ENCODE measurements at regions not wholly inside any gene's neighbourhood (a gene's known extent, or its start where the extent isn't known, plus 50 kb on each side); places are given as distances from the start of the nearest gene placed in this dataset.

DNA sequence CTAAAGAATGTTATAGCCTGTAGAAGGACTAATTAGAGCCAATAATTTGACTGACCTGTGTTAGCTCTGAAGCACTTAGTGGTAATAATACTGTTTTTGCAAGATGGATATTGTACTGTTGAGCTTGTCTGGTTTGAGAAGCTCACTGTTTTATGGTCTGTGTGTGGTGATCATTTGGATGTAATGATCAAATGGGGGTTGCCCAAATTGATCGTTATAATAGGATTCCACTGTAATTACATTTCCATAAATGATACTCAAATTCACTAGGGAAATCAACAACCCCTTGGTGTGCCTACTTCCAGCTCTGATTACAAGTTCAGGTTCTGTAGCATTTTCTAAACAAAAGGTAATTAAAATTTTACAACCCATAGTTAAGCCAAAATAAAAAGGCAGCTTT lies 971.4 kb downstream of the TTLL7 start:
- Mint-ChIP-seq H3K27me3 (no peaks in the 10 kb centered on the region), H3K9me3 (peaks cover 9% of the 10 kb centered on the region), H3K4me3 (no peak overlapping the region), H3K36me3 (ENCODE audit: low read depth) (no peaks in the 10 kb centered on the region), H3K4me1 (ENCODE audit: low read depth) (no peaks in the 10 kb centered on the region), H3K27ac (no peak overlapping the region)

DNA sequence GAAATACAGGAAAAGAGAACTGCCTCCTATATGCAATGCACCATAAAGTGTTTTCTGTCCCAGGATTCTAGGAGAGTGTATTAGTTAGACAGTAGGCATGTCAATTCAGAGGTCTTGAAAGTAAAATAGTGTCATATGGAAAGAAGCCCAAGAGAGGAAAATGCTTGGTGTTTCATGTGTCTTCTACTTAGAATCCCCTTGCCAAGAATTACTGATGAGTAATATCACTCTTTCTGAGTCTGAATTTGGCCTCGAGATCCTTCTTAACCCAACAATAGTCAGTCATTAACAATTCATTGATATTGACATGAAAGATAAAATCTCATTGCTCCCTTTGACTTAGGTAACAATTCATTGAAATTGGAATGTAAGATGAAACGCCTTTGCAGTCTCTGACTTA lies 972.2 kb downstream of the TTLL7 start:
- peaks cover 9% of the 10 kb centered on the region for H3K9me3 Mint-ChIP-seq
- H3K27me3 Mint-ChIP-seq, result no peaks in the 10 kb centered on the region
- H3K27ac Mint-ChIP-seq, result no peak overlapping the region
- no peak overlapping the region for H3K4me3 Mint-ChIP-seq
- H3K4me1 Mint-ChIP-seq (ENCODE audit: low read depth), result no peaks in the 10 kb centered on the region
- H3K36me3 Mint-ChIP-seq (ENCODE audit: low read depth), result no peaks in the 10 kb centered on the region

DNA sequence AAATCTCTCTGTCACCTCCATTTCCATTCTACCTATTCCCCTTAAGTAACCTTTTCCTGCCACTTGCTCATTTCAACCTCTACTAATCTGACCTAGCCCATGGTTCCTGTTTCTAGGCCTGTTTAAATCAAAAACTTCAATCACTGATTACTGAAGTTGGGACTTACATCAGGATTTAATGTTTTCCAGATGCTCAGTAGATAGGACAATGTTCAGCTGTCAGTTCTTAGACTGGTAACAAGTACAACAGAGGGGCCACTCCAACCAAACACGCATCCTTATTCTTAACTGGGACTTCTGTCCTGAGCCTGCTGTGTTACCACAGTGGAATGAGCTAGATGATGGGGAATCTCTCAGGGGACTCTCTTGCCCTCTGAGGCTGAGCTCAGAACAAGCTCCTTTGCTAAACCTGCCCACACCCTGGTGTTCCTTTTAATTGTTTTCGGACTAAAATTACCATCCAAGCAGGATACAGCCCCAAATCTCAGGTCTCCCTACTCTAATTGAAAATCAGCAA lies 974.6 kb downstream of the TTLL7 start:
- Mint-ChIP-seq H3K9me3 (peaks cover 11% of the 10 kb centered on the region), H3K27me3 (no peaks in the 10 kb centered on the region), H3K27ac (no peak overlapping the region), H3K4me1 (ENCODE audit: low read depth) (no peaks in the 10 kb centered on the region), H3K4me3 (no peak overlapping the region), H3K36me3 (ENCODE audit: low read depth) (no peaks in the 10 kb centered on the region)

DNA sequence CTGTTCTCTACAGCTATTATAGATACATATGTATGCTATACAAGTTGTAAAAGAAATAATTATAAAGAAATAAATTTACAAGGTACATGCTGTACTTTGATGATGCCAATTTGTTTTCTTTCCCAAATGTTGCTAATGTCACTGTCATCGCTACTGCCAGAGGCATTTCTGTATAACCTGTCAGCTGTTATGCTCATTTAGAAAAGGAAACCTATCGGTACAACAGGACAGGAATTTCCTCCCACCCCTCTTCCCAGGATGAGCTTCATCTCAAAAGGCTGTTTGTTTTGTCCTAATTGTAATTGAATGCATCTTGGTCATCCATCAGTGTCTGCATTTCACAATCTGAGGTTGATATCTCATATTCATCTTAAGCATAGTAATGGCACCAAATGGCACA lies 975.7 kb downstream of the TTLL7 start:
- peaks cover 11% of the 10 kb centered on the region for H3K9me3 Mint-ChIP-seq
- H3K27ac Mint-ChIP-seq, result no peak overlapping the region
- no peaks in the 10 kb centered on the region for H3K36me3 Mint-ChIP-seq (ENCODE audit: low read depth)
- no peak overlapping the region for H3K4me3 Mint-ChIP-seq
- H3K27me3 Mint-ChIP-seq, result no peaks in the 10 kb centered on the region
- no peaks in the 10 kb centered on the region for H3K4me1 Mint-ChIP-seq (ENCODE audit: low read depth)

DNA sequence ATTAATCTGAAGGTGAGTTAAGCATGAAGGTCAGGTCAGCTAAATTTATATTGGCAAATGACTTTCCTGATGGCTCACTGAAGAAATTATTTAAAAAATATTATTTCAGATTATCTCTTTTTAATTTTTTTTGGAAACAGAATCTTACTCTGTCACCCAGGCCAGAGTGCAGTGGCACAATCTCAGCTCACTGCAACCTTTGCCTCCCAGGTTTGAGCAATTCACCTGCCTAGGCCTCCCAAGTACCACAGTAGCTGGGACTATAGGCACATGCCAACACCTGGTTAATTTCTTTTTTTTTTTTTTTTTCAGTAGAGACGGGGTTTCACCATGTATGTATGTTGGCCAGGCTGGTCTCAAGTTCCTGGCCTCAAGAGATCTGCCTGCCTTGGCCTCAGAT lies 976.7 kb downstream of the TTLL7 start:
- H3K4me1 Mint-ChIP-seq (ENCODE audit: low read depth), result no peaks in the 10 kb centered on the region
- no peaks in the 10 kb centered on the region for H3K36me3 Mint-ChIP-seq (ENCODE audit: low read depth)
- H3K9me3 Mint-ChIP-seq, result peaks cover 11% of the 10 kb centered on the region
- H3K27ac Mint-ChIP-seq, result no peak overlapping the region
- no peaks in the 10 kb centered on the region for H3K27me3 Mint-ChIP-seq
- no peak overlapping the region for H3K4me3 Mint-ChIP-seq

DNA sequence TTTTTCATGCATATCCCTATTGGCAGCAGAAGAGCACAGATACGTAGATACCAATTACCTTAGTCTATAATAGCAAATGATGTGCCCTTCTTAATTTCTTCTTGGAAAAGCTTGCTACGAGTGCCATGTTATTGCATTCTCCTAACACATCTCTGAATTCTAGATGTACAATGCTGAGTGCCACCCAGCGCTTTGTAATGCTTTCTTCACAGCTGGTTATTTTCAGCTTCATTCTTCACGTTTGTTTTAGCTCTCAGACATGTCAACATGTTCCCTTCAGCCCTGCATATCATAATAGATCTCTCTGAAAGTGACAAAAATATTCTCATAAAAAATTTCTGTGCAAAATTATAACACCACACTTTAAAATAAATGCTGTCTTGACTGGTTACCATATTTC lies 981.2 kb downstream of the TTLL7 start:
- Mint-ChIP-seq H3K27me3 (no peaks in the 10 kb centered on the region), H3K27ac (no peak overlapping the region), H3K36me3 (ENCODE audit: low read depth) (no peaks in the 10 kb centered on the region), H3K9me3 (peaks cover 8% of the 10 kb centered on the region), H3K4me3 (no peak overlapping the region), H3K4me1 (ENCODE audit: low read depth) (no peaks in the 10 kb centered on the region)

DNA sequence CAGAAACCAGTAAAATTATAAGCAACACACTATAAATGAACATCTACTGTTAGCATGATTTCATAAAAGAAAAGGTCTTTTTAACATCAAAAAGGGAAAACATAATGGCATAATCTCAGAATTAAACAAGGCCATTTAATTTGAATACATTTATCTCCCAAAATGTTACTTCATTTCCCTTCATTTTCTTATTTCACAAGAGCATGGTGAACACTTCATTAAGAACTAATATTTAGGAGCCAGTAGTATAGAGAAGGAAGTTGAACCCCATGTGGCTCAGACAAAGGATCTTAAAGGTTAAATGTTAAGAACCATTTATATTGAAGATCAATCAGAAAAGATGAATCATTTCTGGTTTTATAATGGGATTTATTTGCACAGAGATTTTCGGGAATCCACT lies 981.7 kb downstream of the TTLL7 start:
- no peaks in the 10 kb centered on the region for H3K4me1 Mint-ChIP-seq (ENCODE audit: low read depth)
- H3K36me3 Mint-ChIP-seq (ENCODE audit: low read depth), result no peaks in the 10 kb centered on the region
- no peak overlapping the region for H3K27ac Mint-ChIP-seq
- no peak overlapping the region for H3K4me3 Mint-ChIP-seq
- no peaks in the 10 kb centered on the region for H3K27me3 Mint-ChIP-seq
- peaks cover 8% of the 10 kb centered on the region for H3K9me3 Mint-ChIP-seq

DNA sequence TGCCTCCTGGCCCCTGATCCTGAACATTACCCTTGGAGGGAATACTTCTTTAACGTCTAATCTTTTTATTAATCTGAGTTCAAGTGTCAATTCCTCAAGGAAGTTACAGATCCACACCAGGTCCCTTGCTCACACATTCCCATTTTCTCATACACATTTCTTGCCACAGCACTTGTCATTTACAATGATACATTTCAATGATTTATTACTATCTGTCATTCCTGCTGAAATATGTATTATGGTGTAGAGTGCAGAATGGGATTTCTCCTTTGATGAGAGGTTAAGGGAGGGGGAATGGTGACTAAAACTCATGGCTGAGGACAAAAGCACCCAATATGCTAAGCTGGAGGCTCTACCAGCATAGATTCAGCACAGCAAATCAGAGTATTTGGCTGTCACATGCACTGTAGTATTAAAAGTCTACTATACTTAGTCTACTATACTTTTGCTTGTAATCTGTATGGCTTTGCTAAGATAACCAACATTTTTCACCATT lies 982.5 kb downstream of the TTLL7 start:
- Mint-ChIP-seq H3K4me1 (ENCODE audit: low read depth) (no peaks in the 10 kb centered on the region), H3K36me3 (ENCODE audit: low read depth) (no peaks in the 10 kb centered on the region), H3K27me3 (no peaks in the 10 kb centered on the region)

DNA sequence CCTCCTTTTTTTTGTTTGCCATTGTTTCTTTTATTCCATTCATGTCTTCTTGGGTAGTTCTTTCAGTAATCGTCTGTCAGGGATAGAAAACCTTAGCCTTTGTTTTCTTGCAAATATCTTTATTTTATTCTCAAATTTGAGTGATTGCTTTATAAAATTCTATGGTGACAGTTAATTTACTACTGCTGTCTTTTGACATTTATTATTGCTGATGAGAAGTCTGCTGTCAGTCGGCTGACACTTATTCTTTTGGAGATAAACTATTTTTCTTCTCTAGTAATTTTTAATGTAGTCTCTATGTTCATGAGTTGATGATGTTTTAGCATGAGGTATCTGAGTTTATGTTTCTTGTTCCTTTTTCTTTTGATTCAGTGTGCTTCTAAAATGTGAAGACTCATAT lies 983.8 kb downstream of the TTLL7 start:
- no peaks in the 10 kb centered on the region for H3K36me3 Mint-ChIP-seq (ENCODE audit: low read depth)
- H3K4me1 Mint-ChIP-seq (ENCODE audit: low read depth), result no peaks in the 10 kb centered on the region
- no peak overlapping the region for H3K27ac Mint-ChIP-seq
- H3K9me3 Mint-ChIP-seq, result peaks cover 4% of the 10 kb centered on the region
- no peaks in the 10 kb centered on the region for H3K27me3 Mint-ChIP-seq
- H3K4me3 Mint-ChIP-seq, result no peak overlapping the region

More for the DNA sequence above, 982.5 kb downstream of the TTLL7 start:
- H3K27ac Mint-ChIP-seq, result no peak overlapping the region
- no peak overlapping the region for H3K4me3 Mint-ChIP-seq
- peaks cover 8% of the 10 kb centered on the region for H3K9me3 Mint-ChIP-seq

DNA sequence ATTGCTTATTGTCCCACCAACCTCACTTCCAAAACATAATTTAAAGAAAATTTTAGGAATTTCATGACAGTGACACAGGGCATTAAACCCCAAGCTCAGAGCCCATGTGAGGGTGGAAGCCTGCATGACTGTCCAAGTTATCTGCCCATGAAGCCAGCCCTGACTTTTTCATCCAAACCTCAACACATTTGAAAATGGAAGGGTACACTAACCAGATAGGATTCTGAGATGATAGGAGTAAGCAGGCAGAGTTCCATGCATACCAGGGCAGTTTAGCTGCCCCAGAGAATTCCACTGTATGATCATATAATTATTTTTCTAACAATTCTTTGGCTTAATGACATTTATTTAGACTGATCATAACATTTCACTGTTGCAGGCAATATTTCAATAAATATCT lies 986.0 kb downstream of the TTLL7 start:
- Mint-ChIP-seq H3K27me3 (no peaks in the 10 kb centered on the region), H3K36me3 (ENCODE audit: low read depth) (no peaks in the 10 kb centered on the region), H3K27ac (no peak overlapping the region), H3K4me3 (no peak overlapping the region), H3K9me3 (no peaks in the 10 kb centered on the region), H3K4me1 (ENCODE audit: low read depth) (no peaks in the 10 kb centered on the region)

DNA sequence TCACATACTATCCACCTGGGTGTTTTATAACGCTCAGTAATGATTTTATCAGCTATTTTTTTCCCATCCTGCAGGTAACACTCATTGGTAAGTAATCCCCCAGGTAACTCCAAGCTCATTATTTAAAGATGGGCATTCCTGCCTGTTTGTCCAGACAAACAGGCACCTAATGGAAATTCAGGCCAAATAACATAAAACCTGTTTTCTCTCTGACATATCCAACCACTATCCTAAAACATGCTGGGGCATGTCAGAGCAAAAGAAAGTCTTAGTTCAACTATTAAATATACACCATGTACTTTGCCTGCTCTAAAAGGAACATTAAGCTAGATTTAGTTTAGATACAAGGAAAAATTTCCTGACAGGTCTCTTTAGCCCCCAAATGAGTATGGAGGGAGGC lies 987.7 kb downstream of the TTLL7 start:
- no peak overlapping the region for H3K4me3 Mint-ChIP-seq
- no peak overlapping the region for H3K27ac Mint-ChIP-seq
- H3K36me3 Mint-ChIP-seq (ENCODE audit: low read depth), result no peaks in the 10 kb centered on the region
- H3K27me3 Mint-ChIP-seq, result no peaks in the 10 kb centered on the region
- no peaks in the 10 kb centered on the region for H3K9me3 Mint-ChIP-seq
- no peaks in the 10 kb centered on the region for H3K4me1 Mint-ChIP-seq (ENCODE audit: low read depth)

DNA sequence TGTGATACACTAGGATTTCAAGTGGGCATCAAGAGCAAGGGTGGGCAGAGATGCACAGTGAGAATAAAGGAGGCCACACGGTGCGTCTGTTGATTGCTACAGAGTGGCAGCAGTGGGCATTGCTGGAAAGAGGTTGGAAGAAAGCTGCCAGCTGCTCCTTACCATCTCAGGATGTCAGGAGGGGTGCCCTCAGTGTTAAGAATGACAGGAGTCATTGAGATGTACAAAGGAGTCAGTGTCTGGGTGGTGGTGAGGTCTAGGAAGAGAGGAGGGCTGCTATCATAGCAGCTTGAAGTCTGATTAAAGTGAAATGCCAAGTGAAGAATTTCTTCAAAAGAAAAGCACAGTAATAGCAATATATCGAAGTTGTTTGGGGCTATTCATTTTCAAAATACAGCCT lies 992.7 kb downstream of the TTLL7 start:
- no peaks in the 10 kb centered on the region for H3K36me3 Mint-ChIP-seq (ENCODE audit: low read depth)
- H3K4me1 Mint-ChIP-seq (ENCODE audit: low read depth), result no peaks in the 10 kb centered on the region
- H3K9me3 Mint-ChIP-seq, result no peaks in the 10 kb centered on the region
- no peak overlapping the region for H3K27ac Mint-ChIP-seq
- H3K4me3 Mint-ChIP-seq, result no peak overlapping the region
- no peaks in the 10 kb centered on the region for H3K27me3 Mint-ChIP-seq

DNA sequence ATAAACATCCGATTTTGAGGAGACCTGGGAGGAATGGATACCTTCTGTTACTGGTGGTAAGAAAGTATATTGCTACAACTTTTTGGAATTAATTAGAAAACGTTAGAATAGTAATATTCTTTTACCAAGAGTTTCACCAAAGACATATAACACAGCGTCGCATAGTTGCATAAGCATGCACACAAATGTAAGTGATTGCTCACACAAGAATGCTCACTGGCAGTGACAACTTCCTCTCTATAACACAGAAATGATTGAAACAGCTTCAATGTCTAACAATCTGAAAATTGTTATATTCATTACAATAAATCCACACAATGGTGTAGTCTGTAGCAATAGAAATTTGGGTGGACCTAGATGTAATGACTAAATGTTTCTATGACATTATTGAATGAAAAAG lies 998.6 kb downstream of the TTLL7 start:
- H3K9me3 Mint-ChIP-seq, result no peaks in the 10 kb centered on the region
- no peaks in the 10 kb centered on the region for H3K4me1 Mint-ChIP-seq (ENCODE audit: low read depth)
- no peaks in the 10 kb centered on the region for H3K27me3 Mint-ChIP-seq
- H3K36me3 Mint-ChIP-seq (ENCODE audit: low read depth), result no peaks in the 10 kb centered on the region
- H3K27ac Mint-ChIP-seq, result no peak overlapping the region
- no peak overlapping the region for H3K4me3 Mint-ChIP-seq

DNA sequence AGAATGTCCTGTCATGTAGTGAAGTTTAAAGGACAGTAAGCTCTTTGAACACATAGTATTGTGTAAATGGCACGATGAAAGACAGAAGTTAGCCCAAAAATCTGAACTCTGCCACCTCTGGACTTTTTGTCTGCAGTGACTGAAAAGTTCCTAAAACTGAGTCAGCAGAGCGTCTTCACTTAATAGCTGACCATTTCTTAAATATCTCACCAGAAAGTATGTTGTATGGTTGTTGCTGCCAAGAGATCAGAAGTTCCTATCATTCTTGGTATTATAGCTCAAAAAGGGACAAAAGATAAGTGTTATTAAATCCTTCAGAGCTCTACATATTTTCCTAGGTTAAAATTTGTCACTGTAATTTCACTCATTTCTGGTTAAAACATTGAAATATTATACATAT lies 1003.0 kb downstream of the TTLL7 start:
- H3K27ac Mint-ChIP-seq, result no peak overlapping the region
- H3K9me3 Mint-ChIP-seq, result peaks cover 4% of the 10 kb centered on the region
- H3K36me3 Mint-ChIP-seq (ENCODE audit: low read depth), result no peaks in the 10 kb centered on the region
- H3K27me3 Mint-ChIP-seq, result no peaks in the 10 kb centered on the region
- H3K4me3 Mint-ChIP-seq, result no peak overlapping the region
- H3K4me1 Mint-ChIP-seq (ENCODE audit: low read depth), result no peaks in the 10 kb centered on the region

DNA sequence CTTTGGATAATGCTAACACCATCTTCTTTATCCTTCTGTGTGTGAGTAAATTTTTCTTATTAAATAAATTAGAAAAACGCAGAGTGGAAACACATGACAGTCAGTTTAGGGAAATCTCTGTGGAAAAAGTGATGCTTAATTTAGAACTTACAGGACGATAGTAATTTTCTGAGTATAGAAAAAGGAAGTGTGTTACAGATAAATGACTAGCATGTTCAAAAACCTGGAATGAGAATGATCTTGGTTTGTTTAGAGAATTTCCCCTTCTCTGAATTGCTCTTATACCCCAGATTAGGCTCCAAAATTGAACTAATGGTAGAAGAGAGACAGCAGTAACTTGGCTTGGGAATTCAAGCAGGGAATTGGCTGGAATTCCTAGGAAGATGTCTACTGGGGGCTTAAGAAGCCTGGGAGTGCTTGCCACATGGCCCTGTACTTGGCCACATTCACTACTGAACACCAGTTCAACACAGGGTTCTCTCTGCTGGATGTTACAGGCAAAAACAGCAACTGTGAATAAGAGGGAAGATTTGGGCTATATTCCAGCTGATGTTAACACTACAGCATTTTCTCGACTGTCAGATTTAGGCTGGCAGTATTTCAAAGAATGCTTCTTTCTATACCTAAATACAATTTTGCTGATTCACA lies 1004.2 kb downstream of the TTLL7 start:
- H3K4me3 Mint-ChIP-seq, result no peak overlapping the region
- H3K36me3 Mint-ChIP-seq (ENCODE audit: low read depth), result no peaks in the 10 kb centered on the region
- no peak overlapping the region for H3K27ac Mint-ChIP-seq
- peaks cover 4% of the 10 kb centered on the region for H3K9me3 Mint-ChIP-seq
- H3K4me1 Mint-ChIP-seq (ENCODE audit: low read depth), result no peaks in the 10 kb centered on the region
- no peaks in the 10 kb centered on the region for H3K27me3 Mint-ChIP-seq

DNA sequence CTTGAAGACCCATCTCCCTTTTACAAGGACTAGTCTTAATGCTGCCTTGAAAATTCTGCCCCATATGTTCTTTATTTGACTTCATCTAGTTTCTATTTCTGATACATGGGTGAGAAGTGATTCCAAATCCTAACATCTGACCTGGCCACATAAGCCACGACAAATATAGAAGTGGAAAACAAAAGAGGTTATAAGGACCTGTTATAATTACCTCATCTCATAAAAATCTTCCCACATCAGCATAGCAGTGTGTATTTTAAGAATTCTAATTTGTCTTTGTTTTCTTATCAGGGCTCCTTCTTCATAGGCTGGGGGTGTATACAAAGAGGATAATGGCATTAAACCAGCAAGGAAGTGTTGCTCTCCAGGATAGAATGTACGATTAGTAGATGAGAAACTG lies 1007.4 kb downstream of the TTLL7 start:
- Mint-ChIP-seq H3K4me3 (no peak overlapping the region), H3K9me3 (peaks cover 4% of the 10 kb centered on the region), H3K27me3 (peaks cover 4% of the 10 kb centered on the region), H3K36me3 (ENCODE audit: low read depth) (no peaks in the 10 kb centered on the region), H3K27ac (no peak overlapping the region), H3K4me1 (ENCODE audit: low read depth) (no peaks in the 10 kb centered on the region)

Data from stimulated activated naive CD8-positive, alpha-beta T cell treated with anti-CD3 and anti-CD28 coated beads, Interleukin-15, Interleukin-2, amounts not matched to agents 100 ng/mL and 50 ng/mL, for 24 hours (primary cell).